MM.1S (cell line): ENCODE measurements at regions not wholly inside any gene's neighbourhood (a gene's known extent, or its start where the extent isn't known, plus 50 kb on each side); places are given as distances from the start of the nearest gene placed in this dataset.

Experiments
- DNase-seq: peaks from one replicate; pipeline ENCODE4 v3.0.0-alpha.2; 2015
- H2AFZ ChIP-seq: fragments of 300-600 bp; sonication (generic); 2 replicates; pipeline ENCODE4 v1.6.0; 2016; ENCODE audit warnings: antibody characterized with exemption, low read length
- H3F3A ChIP-seq: fragments of 300-600 bp; sonication (generic); 2 replicates; pipeline ENCODE4 v1.6.1; 2016; ENCODE audit warnings: mild to moderate bottlenecking, antibody characterized with exemption, low read length, moderate library complexity, mixed read lengths; ENCODE audit not compliant: insufficient read depth
- H3K27ac ChIP-seq: fragments of 300-600 bp; sonication (generic); 2 replicates; pipeline ENCODE4 v1.5.1; 2016; ENCODE audit warnings: mild to moderate bottlenecking, low read length
- H3K27me3 ChIP-seq: fragments of 300-600 bp; sonication (generic); replicated peaks from 2 replicates; pipeline ENCODE4 v1.6.0; 2016; ENCODE audit warnings: low read length; ENCODE audit not compliant: insufficient read depth
- H3K36me3 ChIP-seq: fragments of 300-600 bp; sonication (generic); replicated peaks from 2 replicates; pipeline ENCODE4 v1.6.1; 2016; ENCODE audit warnings: mild to moderate bottlenecking, low read length, mixed read lengths; ENCODE audit not compliant: insufficient read depth
- H3K4me1 ChIP-seq: fragments of 300-600 bp; sonication (generic); 2 replicates; pipeline ENCODE4 v1.6.1; 2016; ENCODE audit warnings: low read length, mixed read lengths
- H3K4me2 ChIP-seq: fragments of 300-600 bp; sonication (generic); 2 replicates; pipeline ENCODE4 v1.6.0; 2016; ENCODE audit warnings: low read depth, low read length
- H3K4me3 ChIP-seq: fragments of 300-600 bp; sonication (generic); 2 replicates; pipeline ENCODE4 v1.5.1; 2016; ENCODE audit warnings: low read length, mixed read lengths
- H3K79me2 ChIP-seq: fragments of 300-600 bp; sonication (generic); 2 replicates; pipeline ENCODE4 v1.6.1; 2016; ENCODE audit warnings: mixed run types, low read length, mixed read lengths
- H3K9ac ChIP-seq: fragments of 300-600 bp; sonication (generic); 2 replicates; pipeline ENCODE4 v1.6.1; 2016; ENCODE audit warnings: low read length, mixed read lengths
- H3K9me2 ChIP-seq: fragments of 300-600 bp; sonication (generic); replicated peaks from 2 replicates; pipeline ENCODE4 v1.6.1; 2016; ENCODE audit warnings: mild to moderate bottlenecking, low read length, mixed read lengths; ENCODE audit not compliant: insufficient read depth
- H3K9me3 ChIP-seq: fragments of 300-600 bp; sonication (generic); replicated peaks from 2 replicates; pipeline ENCODE4 v1.6.1; 2016; ENCODE audit warnings: mild to moderate bottlenecking, low read length, mixed read lengths; ENCODE audit not compliant: insufficient read depth
- H4K20me1 ChIP-seq: fragments of 300-600 bp; sonication (generic); 2 replicates; pipeline ENCODE4 v1.6.1; 2016; ENCODE audit warnings: mild to moderate bottlenecking, low read length, moderate library complexity, mixed read lengths; ENCODE audit not compliant: insufficient read depth
- CTCF ChIP-seq: fragments of 300-600 bp; sonication (generic); IDR thresholded peaks from 2 replicates; pipeline ENCODE4 v1.5.1; 2016; ENCODE audit warnings: antibody characterized with exemption, low read length, mixed read lengths
- EZH2 ChIP-seq: fragments of 300-600 bp; sonication (generic); optimal IDR thresholded peaks from 2 replicates; pipeline ENCODE3; 2017; ENCODE audit warnings: low read depth, mild to moderate bottlenecking, antibody characterized with exemption, low read length, mixed read lengths
- EZH2phosphoT487 ChIP-seq: fragments of 300-600 bp; sonication (generic); IDR thresholded peaks from 2 replicates; pipeline ENCODE4 v1.6.1; 2018; ENCODE audit warnings: antibody characterized with exemption, low read length

GRCh38 chr2:19255481-19255880 lies 102.9 kb downstream of the OSR1 start:
- DNase-seq, result no peak
- Histone ChIP-seq H3K27me3 (no peaks in the 10 kb centered on the region), H3K4me2 (no peak overlapping the region), H4K20me1 (no peaks in the 10 kb centered on the region), H3K79me2 (no peaks in the 10 kb centered on the region), H3K9me2 (no peaks in the 10 kb centered on the region), H3K27ac (no peak overlapping the region), H3K9me3 (no peaks in the 10 kb centered on the region), H3K4me3 (no peak overlapping the region), H3F3A (no peaks in the 10 kb centered on the region), H3K36me3 (no peaks in the 10 kb centered on the region), H3K4me1 (no peaks in the 10 kb centered on the region), H2AFZ (no peak overlapping the region), H3K9ac (no peak overlapping the region)
- TF ChIP-seq CTCF (no peak), EZH2 (no peak), EZH2phosphoT487 (no peak)

- TF ChIP-seq CTCF, result no peak
- no peak for TF ChIP-seq EZH2phosphoT487
- no peak for TF ChIP-seq EZH2
Measured at GRCh38 chr2:19251554-19251953, 106.9 kb downstream of the OSR1 start.

GRCh38 chr2:19250906-19251305 lies 107.5 kb downstream of the OSR1 start:
- no peaks in the 10 kb centered on the region for H3K9me3 ChIP-seq
- H3K79me2 ChIP-seq, result no peaks in the 10 kb centered on the region
- H3K9me2 ChIP-seq, result no peaks in the 10 kb centered on the region
- H3K27me3 ChIP-seq, result no peaks in the 10 kb centered on the region
- H3K4me1 ChIP-seq, result no peaks in the 10 kb centered on the region
- H4K20me1 ChIP-seq, result no peaks in the 10 kb centered on the region
- H2AFZ ChIP-seq, result no peak overlapping the region
- no peak for DNase-seq
- TF ChIP-seq EZH2 (no peak), EZH2phosphoT487 (no peak)
- H3K9ac ChIP-seq, result no peak overlapping the region
- no peak overlapping the region for H3K4me2 ChIP-seq
- no peak overlapping the region for H3K27ac ChIP-seq
- no peak overlapping the region for H3K4me3 ChIP-seq
- H3F3A ChIP-seq, result no peaks in the 10 kb centered on the region
- no peaks in the 10 kb centered on the region for H3K36me3 ChIP-seq

More at GRCh38 chr2:19251554-19251953, 106.9 kb downstream of the OSR1 start:
- Histone ChIP-seq H3K36me3 (no peaks in the 10 kb centered on the region), H2AFZ (no peak overlapping the region), H3K27ac (no peak overlapping the region), H3K27me3 (no peaks in the 10 kb centered on the region), H3K4me2 (no peak overlapping the region), H3K4me3 (no peak overlapping the region), H3K9me2 (no peaks in the 10 kb centered on the region), H4K20me1 (no peaks in the 10 kb centered on the region), H3K79me2 (no peaks in the 10 kb centered on the region), H3F3A (no peaks in the 10 kb centered on the region), H3K4me1 (no peaks in the 10 kb centered on the region), H3K9ac (no peak overlapping the region), H3K9me3 (no peaks in the 10 kb centered on the region)
- no peak for DNase-seq

- H3K4me1 ChIP-seq, result no peaks in the 10 kb centered on the region
- no peak overlapping the region for H3K4me3 ChIP-seq
- H3K27ac ChIP-seq, result no peak overlapping the region
- TF ChIP-seq EZH2phosphoT487 (no peak), CTCF (no peak), EZH2 (no peak)
- no peaks in the 10 kb centered on the region for H3K27me3 ChIP-seq
- no peaks in the 10 kb centered on the region for H3K9me3 ChIP-seq
- H3K9me2 ChIP-seq, result no peaks in the 10 kb centered on the region
- H3K9ac ChIP-seq, result no peak overlapping the region
- H4K20me1 ChIP-seq, result no peaks in the 10 kb centered on the region
- H3K79me2 ChIP-seq, result no peaks in the 10 kb centered on the region
- no peaks in the 10 kb centered on the region for H3K36me3 ChIP-seq
- H3F3A ChIP-seq, result no peaks in the 10 kb centered on the region
- no peak overlapping the region for H2AFZ ChIP-seq
- no peak overlapping the region for H3K4me2 ChIP-seq
- no peak for DNase-seq
Measured at GRCh38 chr2:19247186-19247585, 111.2 kb downstream of the OSR1 start.
